NCI-H2196 treated with DMSO at 0.1 percent for 48 hours (cell line): ENCODE measurements at regions not wholly inside any gene's neighbourhood (a gene's known extent, or its start where the extent isn't known, plus 50 kb on each side); places are given as distances from the start of the nearest gene placed in this dataset.
"Not testable (repeated sequence)": the region's sequence is repeated elsewhere in the genome, so short reads cannot be mapped to it uniquely, and the experiment has no call there.

ENCODE experiments used
- DNase-seq: peaks from one replicate; lab custom pipeline; 2025; ENCODE audit not compliant: unreplicated experiment; lab: John Stamatoyannopoulos, UW

DNA sequence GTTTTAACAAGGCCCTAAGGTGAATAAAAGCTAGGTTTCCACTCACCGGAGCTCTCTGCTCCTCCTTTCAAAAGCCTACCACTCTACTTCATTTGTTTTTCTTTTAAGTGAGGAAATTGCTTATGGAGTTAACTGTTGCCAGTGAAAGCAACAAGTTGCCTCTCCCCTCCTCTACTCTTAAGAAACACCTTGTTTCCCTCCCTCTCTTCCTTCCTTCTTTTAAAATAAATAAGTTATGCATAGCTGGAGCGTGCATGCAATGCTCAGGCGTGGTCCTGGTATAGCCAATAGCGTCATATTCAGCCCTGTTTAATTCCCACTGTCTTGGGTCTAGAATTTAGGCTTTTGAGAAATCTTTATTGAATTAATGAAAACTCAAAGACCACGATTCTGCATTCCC, 101.1 kb upstream of the IGF1R start:
- no peak for DNase-seq

DNA sequence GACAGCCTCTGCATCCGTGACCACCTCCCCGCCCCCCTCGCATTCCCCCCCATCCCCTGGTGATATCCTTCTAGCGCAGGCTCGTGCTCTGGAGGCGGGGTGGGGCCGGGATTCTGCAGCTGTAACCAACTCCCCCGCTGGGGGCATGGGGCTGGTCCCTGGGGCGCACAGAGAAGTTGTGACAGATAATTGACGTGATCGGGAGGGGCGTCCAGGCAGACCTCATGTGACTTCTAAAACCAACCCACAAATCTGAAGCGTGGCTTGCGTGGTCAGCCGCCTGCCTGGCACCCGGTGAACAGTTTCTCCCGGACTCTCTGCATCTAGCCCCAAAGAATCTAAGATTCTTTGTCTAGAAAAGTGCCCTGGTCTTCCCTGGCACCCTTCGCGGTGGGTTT, 100.6 kb upstream of the IGF1R start:
- no peak for DNase-seq

DNA sequence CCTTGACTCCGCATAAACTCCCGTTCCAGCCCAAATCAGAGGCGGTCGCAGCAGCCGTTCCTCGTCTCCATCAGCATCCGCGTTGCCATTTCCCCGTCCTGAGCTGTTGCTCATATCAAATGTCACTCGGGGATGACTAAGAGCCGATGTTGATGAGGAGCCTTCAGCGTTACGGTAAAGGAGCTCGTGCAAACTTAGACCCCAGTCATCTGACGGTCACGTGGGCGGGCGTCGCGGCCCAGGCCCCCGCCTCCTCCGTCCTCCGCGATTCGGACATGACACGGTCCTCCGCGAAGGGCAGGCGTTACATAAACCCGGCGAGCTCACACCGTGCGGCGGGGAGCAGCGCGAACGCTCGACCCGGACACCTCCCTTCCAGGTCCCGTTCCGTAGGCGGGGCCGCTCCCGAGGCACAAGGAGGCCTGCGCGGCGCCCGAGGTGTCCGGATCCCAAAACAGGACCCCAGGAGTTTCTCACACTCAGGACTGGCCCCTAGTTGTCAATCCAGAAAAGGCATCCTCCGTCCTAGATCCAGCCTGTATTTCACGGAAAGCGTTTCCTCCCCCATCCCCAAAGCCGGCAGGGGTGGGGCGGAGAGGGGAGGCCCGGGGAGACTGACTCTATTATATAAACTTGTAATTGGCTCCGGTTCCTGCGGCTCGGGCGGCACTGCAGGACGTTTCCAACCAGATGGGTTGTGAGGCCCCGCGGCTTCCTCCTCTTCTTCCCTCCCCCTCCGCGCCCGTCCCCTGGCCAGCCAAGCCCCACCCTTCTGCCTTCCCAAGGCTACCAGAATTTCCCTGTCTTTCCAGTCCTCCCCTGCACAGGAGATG, 100.0 kb upstream of the IGF1R start:
- DNase-seq, result no peak

DNA sequence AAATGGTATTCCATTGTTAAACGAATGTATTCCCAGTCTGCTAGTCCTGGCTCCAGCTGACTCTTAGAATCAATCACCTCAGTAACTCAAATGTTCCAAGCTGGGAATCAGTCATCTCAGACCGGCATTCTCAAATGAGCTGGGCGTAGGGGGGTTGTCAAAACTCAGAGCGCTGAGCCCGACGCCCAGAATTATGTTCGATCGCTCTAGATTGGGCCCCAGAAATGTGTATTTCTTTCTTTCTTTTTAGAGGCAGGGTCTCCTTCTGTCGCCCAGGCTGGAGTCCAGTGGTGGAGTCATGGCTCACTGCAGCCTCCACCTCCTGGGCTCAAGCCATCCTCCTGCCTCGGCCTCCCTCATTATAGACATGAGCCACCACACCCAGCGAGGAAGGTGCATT, 99.3 kb upstream of the IGF1R start:
- DNase-seq, result no peak

DNA sequence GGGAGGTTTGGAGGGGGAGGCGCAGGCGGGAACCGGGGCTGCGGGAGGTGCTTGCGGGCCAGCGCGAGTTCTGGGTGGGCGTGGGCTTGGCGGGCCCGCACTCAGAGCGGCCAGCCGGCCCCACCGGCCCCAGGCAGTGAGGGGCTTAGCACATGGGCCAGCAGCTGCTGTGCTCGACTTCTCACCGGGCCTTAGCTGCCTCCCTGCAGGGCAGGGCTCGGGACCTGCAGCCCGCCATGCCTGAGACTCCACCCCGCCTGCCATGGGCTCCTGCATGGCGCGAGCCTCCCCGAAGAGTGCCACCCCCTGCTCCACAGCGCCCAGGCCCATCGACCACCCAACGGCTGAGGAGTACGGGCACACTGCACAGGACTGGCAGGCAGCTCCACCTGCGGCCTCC, 98.6 kb upstream of the IGF1R start:
- no peak for DNase-seq

DNA sequence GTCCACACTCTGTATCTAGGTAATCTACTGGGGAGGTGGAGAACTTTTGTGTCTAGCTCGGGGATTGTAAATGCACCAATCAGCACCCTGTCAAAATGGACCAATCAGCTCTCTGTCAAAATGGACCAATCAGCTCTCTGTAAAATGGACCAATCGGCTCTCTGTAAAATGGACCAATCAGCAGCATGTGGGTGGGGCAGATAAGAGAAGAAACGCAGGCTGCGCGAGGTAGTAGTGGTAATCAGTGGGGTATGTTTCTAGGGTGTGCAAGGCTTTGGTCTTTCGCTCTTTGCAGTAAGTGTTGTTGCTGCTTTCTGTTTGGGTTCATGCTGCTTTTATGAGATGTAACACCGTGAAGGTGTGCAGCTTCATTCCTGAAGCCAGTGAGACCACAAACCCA, 98.0 kb upstream of the IGF1R start:
- DNase-seq, result not testable (repeated sequence)

DNA sequence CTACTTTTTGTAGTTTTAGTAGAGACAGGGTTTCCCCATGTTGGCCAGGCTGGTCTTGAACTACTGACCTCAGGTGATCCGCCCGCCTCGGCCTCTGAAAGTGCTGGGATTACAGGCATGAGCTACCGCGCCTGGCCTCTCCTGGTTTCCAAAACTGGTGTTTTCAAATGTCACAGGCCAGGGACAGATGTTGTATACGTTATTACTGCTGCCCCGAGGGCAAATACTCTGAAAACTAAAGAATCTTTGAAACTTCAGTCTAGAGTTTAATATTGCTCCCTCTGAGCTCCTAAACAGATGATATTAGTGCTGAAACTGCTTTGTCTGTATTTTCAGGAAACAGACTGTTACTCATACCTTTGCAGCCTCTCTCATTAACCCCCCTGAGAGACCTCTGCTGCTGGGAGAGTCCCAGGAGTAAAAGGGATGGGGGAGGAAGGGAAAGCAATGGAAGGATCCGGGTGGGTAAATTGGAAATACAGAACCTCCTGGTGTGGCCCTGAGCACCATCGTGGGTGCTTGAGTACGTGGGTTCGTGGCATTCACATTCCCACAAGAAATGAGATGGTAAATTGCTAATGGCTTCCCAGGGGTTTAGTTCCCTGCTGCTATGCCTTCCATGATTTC, 96.3 kb upstream of the IGF1R start:
- DNase-seq, result no peak

DNA sequence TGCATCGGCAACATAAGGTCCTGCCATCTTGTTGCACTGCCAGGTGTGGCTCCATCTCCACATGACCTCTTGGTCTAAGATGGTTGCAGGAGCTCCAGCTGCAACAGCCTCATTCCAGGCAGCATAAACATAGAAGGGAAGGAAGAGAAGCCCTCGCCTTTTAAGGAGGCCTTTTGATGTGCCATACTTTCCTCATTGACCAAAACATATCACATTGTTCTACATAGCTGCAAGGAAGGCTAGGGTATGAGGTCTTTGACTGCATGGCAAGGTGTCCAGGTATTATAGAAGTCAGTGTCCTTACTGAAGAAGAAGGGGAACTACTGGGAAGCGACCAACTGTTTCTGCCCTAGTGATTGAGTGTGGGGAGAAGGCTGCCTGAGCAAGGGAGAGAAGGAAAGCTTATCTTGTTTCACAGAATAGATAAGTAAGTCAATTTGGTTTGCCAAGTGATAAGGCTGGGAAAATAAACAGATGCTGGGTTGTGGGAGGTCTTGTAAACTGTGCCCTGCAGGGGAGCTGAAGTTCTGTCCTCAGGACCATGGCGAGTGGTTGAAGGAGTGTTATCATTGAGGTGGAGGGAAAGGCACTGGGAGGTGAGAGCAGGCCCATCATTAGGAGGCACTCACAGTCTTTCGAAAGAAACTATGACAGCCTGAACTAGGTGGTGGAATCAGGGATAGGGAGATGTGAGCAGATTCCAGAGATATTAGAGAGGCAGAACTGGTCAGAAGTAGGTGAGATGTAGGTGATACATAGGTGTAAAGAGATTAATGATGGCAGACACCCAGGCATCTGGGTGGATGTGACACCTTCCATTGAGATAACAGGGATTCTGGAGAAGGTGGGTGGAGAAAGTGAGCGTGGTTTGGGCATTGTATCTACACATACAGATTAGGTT, 93.8 kb upstream of the IGF1R start:
- DNase-seq, result no peak

DNA sequence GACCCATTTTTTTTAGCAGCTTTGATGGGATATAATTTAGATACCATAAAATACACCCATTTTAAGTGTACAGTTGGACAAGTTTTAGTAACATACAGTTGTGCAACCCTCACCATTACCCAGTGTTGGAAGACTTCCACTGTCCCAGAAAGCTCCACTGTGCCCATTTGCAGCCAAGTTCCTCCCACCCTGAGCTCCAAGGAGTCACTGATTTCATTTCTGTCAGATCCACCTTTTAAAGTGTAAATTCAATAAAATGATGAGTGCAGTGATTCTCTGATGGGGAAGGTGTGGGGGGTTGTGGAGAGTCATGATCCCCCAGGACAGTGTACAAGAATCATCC, 93.2 kb upstream of the IGF1R start:
- DNase-seq, result no peak

DNA sequence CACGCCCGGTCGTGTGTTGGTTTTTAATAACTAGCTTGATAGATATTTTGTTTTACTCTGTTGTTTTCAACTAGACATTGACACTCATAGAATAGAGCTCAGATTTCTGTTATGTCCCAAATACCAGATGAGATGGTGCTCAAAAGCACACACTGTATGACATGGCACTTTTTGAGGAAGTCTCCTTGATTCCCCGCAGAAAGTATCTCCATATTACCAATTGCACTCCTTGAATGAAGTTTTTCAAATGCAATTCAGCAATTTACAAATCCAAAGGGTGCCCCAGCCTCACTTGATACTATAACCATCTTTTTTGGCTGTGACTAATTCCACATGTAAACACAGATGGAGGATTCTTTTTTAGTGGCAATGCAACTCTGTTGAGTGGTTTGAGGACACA, 92.0 kb upstream of the IGF1R start:
- DNase-seq, result no peak

DNA sequence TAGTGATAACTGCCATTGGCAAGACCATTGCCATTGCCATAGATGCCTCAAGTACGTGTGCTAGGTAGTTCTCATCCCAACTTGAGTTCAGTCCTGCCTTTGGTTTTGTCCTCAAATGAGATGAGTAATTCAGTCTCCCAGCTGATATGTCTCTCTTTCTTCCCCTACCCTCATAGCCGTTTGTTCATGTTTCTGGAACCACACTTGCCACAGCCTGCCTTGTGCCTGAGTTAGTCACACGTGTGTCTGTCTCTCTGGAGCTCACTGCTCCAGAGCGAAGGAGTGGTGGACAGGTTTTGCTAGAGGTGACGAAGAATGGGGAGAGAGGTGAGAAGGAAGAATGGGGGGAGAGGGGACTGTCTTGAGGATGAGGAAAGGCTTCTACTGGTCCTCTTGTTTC, 88.0 kb upstream of the IGF1R start:
- no peak for DNase-seq

DNA sequence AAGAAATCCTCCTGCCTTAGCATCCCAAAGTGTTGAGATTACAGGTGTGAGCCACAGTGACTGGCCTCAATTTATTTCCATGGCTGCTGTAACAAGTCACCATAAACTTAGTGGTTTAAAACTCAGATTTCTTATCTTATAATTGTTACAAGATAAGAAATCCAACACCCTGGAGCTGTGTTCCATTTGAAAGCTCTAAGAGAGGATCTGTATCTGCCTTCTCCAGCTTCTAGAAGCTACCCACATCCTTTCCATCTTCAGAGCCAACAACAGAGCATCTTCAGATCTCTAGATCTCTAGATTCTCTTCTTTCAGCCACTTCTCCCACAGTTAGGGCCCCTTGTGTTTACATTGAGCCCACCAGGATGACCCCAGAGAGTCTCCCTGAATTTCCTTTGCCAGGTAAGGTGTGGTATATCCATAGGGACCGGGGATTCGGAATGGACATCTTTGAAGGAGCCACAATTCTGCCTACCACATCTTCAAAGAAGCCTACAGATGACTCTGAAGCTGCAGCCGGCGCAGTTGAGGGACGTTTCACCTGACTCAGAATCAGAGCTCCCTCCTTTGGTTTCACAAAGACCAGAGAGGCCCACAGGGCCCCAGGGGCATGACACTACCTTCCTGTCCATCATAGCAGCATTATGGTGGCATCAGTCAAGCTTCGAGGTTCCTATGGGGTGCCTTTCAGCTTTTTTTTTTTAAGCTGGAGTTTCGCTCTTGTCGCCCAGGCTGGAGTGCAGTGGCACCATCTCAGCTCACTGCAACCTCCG, 87.0 kb upstream of the IGF1R start:
- no peak for DNase-seq

DNA sequence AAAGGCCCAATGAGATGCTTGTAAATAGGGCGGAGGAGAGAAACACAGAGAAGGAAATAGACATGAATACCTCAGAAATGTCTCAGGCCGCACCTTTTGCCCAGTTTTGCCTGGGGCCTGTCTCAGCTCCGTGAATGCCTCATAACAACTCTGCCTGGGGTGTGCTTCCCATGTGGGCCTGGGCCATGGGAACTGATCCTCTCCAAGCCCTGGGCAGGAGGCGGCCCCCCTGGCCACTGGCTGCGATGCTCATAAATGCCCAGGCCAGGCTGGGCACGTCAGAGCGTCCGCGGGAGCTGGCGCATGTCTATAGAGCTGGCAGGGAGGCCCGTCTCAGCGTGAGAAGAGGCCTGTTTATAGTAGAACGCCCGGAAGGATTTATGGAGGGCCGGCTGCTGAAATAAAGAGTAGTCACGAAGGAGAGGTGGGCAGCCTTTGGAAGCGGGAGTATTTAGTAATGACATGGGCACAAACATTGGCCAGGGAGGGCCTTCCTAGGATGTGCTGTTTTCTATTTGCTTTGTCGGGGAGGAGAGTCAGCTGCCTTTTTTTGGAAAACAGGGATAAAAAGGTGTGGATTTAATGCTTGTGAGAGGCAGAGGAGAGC, 85.9 kb upstream of the IGF1R start:
- no peak for DNase-seq

DNA sequence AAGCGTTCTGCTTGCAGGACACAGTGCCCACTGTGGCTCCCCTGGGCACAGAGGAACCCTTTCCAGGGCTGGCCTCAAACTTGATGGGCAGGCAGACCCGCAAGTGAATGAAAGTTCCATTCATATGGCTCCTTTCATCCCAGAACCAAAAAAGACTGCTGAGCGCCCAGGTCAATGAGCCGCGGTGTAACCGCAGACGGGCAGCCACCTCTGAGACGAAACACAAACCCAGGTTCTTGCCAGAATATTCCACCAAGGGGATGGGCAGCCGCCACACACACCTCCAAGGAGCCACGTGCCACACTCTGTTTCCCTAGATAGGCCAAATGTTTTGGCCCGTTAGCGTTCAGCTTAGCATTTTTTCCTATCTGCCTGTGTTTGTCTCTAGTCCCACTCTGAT, 82.8 kb upstream of the IGF1R start:
- no peak for DNase-seq

DNA sequence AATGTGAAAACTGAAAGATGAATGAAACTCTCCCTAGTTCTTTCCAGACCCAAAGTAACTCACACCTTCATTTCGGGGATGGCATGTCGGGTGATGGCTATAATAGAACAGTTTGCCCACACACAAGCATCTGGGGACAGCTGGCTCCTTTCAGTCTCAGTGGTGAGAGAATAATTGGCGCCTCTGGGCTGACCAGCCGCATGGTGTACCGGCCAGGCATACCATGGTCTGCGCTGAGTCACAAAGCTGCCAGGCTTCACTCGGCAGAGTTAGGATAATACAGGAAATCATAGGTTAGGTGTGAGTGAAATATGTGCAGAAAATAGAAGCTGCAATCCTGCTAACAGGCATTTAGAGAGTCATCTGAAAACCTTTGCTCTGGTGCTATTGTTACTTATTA, 80.4 kb upstream of the IGF1R start:
- DNase-seq, result no peak

DNA sequence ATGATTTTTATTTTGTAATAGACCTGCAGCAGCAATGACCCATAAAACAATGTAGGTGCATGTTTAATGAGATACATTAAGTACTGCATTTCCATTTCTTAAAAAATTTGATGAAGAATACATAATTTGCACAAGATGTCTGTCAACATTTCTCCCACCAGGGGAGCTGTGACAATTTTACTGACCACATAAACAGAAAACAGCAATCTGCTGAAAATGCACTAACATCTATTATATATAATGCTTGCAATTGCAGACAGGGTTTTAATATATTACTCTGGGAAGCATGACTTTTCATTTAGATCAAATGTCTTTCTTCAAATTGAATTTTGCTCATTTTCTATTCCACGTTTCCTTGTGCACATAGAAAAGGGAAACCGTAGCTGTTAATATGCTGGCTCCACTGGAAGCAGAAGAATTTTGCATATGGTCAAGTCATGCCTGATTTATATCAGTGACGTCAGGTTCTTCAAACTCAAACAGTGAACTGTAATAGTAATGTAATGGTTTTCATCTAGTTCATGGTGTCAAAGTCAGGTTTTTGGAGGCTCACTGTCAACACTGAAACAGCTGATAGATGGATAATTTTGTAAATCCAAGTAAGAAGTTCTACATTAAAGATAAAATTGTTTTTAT, 79.8 kb upstream of the IGF1R start:
- no peak for DNase-seq

DNA sequence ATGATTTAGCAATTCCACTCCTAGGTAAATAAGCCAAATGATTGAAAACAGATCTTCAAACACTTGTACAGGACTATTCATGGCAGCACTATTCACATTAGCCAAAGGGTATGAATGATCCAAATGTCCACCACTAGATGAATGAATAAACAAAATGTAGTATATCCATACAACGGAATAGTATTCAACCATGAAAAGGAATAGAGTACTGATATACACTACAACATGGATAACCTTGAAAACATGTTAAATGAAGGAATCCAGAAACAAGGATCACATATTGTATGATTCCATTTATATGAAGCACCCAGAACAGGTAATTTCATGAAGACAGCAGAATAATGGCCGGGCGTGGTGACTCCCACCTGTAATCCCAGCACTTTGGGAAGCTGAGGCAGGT, 78.2 kb upstream of the IGF1R start:
- no peak for DNase-seq

DNA sequence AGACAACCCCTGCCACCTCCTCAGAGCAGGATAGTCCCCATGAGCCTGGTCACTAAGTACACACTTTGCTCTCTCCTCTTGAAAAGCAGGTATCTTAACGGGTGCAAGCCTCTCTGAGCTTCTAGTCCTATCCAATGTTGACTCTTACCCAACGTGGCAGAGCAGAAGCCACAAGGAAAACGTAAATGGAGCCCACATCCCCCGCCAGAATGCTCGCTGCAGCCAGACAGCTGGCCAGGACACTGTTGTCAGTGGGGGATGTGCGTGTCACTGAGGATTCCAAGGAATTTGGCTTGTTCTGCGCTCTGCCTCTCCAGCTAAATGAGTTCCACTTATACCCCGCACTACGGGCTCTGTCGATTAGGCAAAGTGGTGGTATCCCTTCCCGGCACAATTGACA, 67.8 kb upstream of the IGF1R start:
- no peak for DNase-seq

DNA sequence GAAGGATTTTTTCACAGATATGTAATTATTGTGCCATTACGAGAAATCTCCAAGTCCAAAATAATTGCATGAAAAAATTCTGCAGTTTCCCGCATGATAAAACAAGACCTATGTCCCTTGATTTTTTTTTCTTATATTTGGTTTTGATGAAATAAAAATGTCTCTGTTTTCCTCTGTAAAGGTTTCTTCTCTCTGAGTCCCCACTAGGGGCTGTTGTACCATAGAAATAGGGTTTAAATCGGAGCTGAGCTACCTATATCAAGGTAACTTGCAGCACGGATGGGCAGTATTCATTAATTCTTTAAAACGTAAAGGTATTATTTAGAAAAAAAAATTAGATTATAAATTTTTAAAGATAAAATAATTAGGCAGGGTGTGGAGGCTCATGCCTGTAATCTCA, 66.6 kb upstream of the IGF1R start:
- DNase-seq, result no peak

DNA sequence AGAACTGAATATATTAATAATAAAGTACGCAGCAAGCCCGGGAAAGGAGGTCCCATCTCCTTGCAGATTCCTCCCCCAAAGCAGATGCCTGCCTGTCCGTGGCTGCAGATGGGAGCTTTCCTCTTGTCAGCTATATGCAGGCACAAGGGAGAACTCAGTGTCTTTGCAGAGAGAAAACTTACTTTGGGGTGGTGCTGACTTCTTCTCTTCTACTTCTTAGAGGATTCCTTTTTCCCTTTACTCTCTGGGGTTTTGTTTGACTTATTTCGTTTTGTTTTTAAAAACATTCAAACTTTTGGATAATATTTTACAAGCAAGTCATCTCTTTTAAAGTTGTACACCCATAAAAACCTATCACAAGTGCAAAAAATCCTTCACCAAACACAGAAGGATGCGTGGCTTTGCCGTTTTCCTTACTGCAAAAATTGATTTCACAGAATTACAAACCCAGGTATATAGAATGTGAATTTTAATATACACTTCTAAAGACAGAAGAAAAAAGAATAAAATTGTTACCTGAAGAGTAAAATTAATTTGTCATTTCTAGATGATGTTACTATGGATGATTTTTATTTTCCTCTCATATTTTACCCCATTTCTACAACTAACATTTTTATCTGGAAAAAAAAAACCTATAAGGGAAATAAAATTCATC, 65.3 kb upstream of the IGF1R start:
- no peak for DNase-seq
